Activated T-helper 1 cell treated with anti-CD3 and anti-CD28 coated beads, Interleukin-12 subunit alpha, Interleukin-12 subunit beta, Interleukin-2, Interleukin-4 antibody, amounts not matched to agents 30 ng/mL and 10 ng/mL and 1 ng/mL, durations not matched to agents 14 hours and 24 hours and 36 hours (primary cell): ENCODE measurements at regions not wholly inside any gene's neighbourhood (a gene's known extent, or its start where the extent isn't known, plus 50 kb on each side); places are given as distances from the start of the nearest gene placed in this dataset.

Source experiments
- DNase-seq: peaks from one replicate; pipeline ENCODE4 v3.0.0; 2021; ENCODE audit warnings: low spot score
- H3K27ac Mint-ChIP-seq: one replicate; pipeline ENCODE4 v1.8.0; 2021; ENCODE audit warnings: mild to moderate bottlenecking, mixed read lengths
- H3K27me3 Mint-ChIP-seq: one replicate; pipeline ENCODE4 v1.8.0; 2022; ENCODE audit warnings: mild to moderate bottlenecking, moderate library complexity, mixed read lengths; ENCODE audit not compliant: insufficient read depth
- H3K36me3 Mint-ChIP-seq: one replicate; pipeline ENCODE4 v1.8.0; 2021; ENCODE audit warnings: low read depth, mixed read lengths
- H3K4me1 Mint-ChIP-seq: one replicate; pipeline ENCODE4 v1.8.0; 2021; ENCODE audit warnings: low read depth, mixed read lengths
- H3K4me3 Mint-ChIP-seq: one replicate; pipeline ENCODE4 v1.8.0; 2021; ENCODE audit warnings: mild to moderate bottlenecking, moderate library complexity, mixed read lengths
- H3K9me3 Mint-ChIP-seq: one replicate; pipeline ENCODE4 v1.8.0; 2021; ENCODE audit warnings: mixed read lengths
- intact Hi-C: fragments of 100-400 bp; cut with micrococcal nuclease; formaldehyde crosslinking; loops from one replicate; pipeline ENCODE4 v1.15.1; 2024

GRCh38 chr3:76470285-76470684, 569.6 kb upstream of the ROBO2 start:
- DNase-seq, result no peak
- no peaks in the 10 kb centered on the region for H3K36me3 Mint-ChIP-seq
- H3K27ac Mint-ChIP-seq, result no peak overlapping the region
- peaks cover 21% of the 10 kb centered on the region for H3K9me3 Mint-ChIP-seq
- no peaks in the 10 kb centered on the region for H3K4me1 Mint-ChIP-seq
- intact Hi-C loops, result no loop called here
- H3K4me3 Mint-ChIP-seq, result no peak overlapping the region
- H3K27me3 Mint-ChIP-seq, result no peaks in the 10 kb centered on the region

- DNase-seq, result no peak
- H3K4me3 Mint-ChIP-seq, result no peak overlapping the region
- no peaks in the 10 kb centered on the region for H3K4me1 Mint-ChIP-seq
- intact Hi-C loops, result no loop called here
- H3K9me3 Mint-ChIP-seq, result peaks cover 20% of the 10 kb centered on the region
- H3K36me3 Mint-ChIP-seq, result no peaks in the 10 kb centered on the region
- no peak overlapping the region for H3K27ac Mint-ChIP-seq
- no peaks in the 10 kb centered on the region for H3K27me3 Mint-ChIP-seq
These were observed 565.3 kb upstream of the ROBO2 start for GRCh38 chr3:76474632-76475031.

DNA sequence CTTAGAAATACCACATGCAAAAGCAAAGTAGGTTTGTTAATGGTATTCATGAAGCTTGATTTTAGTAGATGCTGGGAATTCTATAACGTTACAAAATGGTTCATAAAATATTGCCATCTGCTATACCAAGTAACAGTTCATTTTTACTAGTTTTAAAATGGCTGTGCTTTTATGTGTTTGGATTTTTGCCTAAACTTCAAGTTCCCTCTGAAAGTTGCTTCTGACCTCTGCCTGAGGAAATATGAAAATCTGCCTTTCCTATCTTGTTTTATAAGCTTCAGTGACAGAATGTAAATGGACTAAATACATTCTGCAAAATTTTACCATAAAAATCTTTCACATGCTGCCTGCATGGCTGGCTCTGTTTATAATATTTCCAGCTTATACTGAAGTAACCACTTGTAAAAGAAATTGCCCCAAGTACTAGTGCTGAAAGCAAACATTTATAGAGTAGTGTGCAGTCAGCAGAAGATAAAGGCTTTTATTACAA, 560.7 kb upstream of the ROBO2 start:
- H3K4me1 Mint-ChIP-seq, result no peaks in the 10 kb centered on the region
- no peak overlapping the region for H3K27ac Mint-ChIP-seq
- peaks cover 32% of the 10 kb centered on the region for H3K9me3 Mint-ChIP-seq
- DNase-seq, result no peak
- no peaks in the 10 kb centered on the region for H3K27me3 Mint-ChIP-seq
- no peak overlapping the region for H3K4me3 Mint-ChIP-seq
- no peaks in the 10 kb centered on the region for H3K36me3 Mint-ChIP-seq
- intact Hi-C loops, result no loop called here

GRCh38 chr3:76482510-76482909, 557.4 kb upstream of the ROBO2 start:
- H3K36me3 Mint-ChIP-seq, result no peaks in the 10 kb centered on the region
- H3K27ac Mint-ChIP-seq, result no peak overlapping the region
- intact Hi-C loops, result no loop called here
- no peak overlapping the region for H3K4me3 Mint-ChIP-seq
- H3K9me3 Mint-ChIP-seq, result peaks cover 17% of the 10 kb centered on the region
- H3K4me1 Mint-ChIP-seq, result no peaks in the 10 kb centered on the region
- DNase-seq, result no peak
- H3K27me3 Mint-ChIP-seq, result no peaks in the 10 kb centered on the region

DNA sequence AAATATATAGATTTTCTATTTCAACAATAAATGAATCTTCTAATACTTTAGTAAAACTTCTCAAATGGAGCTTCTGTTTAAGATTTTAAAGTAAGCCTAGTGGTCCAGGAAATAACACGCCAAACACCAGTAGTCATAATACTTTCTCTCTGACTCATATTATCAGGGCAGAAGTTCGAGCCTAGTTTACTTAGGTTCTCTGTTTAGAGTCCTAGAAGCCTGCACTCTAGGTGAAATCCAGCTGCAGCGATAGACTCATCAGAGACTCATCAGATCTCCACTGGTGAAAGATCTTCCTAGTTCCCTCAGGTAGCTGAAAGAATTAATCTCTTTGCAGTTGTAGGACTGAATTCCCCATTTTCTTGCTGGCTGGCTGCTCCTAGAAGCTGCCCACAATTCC, 552.5 kb upstream of the ROBO2 start:
- no peak for DNase-seq
- Mint-ChIP-seq H3K27me3 (no peaks in the 10 kb centered on the region), H3K4me3 (no peak overlapping the region), H3K36me3 (no peaks in the 10 kb centered on the region), H3K4me1 (no peaks in the 10 kb centered on the region), H3K27ac (no peak overlapping the region), H3K9me3 (peaks cover 4% of the 10 kb centered on the region)
- intact Hi-C loops, result no loop called here

- DNase-seq, result no peak
- peaks cover 16% of the 10 kb centered on the region for H3K9me3 Mint-ChIP-seq
- H3K27me3 Mint-ChIP-seq, result no peaks in the 10 kb centered on the region
- no peaks in the 10 kb centered on the region for H3K4me1 Mint-ChIP-seq
- no peak overlapping the region for H3K4me3 Mint-ChIP-seq
- H3K27ac Mint-ChIP-seq, result no peak overlapping the region
- H3K36me3 Mint-ChIP-seq, result no peaks in the 10 kb centered on the region
- intact Hi-C loops, result no loop called here
These were observed 549.8 kb upstream of the ROBO2 start for GRCh38 chr3:76490064-76490463.

DNA sequence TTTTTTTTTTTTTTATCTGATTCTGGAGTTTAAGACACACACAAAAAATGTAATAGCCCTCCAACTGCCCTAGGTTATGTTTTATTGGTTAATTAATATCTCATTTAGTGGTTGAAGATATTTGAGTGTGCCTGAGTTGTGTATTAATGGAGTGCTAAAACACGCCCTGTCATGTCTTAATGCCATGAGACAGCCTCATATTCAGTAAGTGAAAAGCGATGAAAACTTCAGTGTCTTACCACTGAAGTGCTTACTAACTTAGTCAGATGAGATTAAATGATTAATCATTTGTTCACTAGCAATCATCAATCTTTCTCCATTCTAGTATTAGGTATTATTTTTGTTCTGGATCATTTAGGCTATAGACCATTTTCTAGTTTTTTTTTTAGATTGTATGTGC, 544.7 kb upstream of the ROBO2 start:
- H3K4me1 Mint-ChIP-seq, result no peaks in the 10 kb centered on the region
- no peak for DNase-seq
- no peaks in the 10 kb centered on the region for H3K27me3 Mint-ChIP-seq
- peaks cover 36% of the 10 kb centered on the region for H3K9me3 Mint-ChIP-seq
- no peak overlapping the region for H3K27ac Mint-ChIP-seq
- intact Hi-C loops, result no loop called here
- H3K36me3 Mint-ChIP-seq, result no peaks in the 10 kb centered on the region
- H3K4me3 Mint-ChIP-seq, result no peak overlapping the region

DNA sequence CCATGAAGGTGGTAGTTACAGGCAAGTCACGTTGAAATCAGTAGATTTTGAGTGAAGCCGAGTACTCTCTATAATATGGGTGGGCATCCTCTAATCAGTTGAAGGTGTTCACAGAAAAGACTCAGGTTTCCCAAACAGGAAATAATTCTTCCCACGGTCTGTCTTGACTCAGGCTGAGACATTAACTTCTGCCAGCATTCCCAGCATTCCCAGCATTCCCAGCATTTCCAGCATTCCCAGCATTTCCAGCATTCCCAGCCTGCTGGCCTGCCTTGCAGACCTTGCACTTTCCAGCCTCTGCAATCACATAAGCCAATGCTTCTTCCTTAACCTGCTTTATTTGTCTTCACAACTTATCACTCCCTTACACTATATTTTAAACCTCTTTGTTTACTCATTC, 542.3 kb upstream of the ROBO2 start:
- Mint-ChIP-seq H3K4me3 (no peak overlapping the region), H3K4me1 (no peaks in the 10 kb centered on the region), H3K27me3 (no peaks in the 10 kb centered on the region), H3K36me3 (no peaks in the 10 kb centered on the region), H3K9me3 (peaks cover 36% of the 10 kb centered on the region), H3K27ac (no peak overlapping the region)
- no peak for DNase-seq
- intact Hi-C loops, result no loop called here

DNA sequence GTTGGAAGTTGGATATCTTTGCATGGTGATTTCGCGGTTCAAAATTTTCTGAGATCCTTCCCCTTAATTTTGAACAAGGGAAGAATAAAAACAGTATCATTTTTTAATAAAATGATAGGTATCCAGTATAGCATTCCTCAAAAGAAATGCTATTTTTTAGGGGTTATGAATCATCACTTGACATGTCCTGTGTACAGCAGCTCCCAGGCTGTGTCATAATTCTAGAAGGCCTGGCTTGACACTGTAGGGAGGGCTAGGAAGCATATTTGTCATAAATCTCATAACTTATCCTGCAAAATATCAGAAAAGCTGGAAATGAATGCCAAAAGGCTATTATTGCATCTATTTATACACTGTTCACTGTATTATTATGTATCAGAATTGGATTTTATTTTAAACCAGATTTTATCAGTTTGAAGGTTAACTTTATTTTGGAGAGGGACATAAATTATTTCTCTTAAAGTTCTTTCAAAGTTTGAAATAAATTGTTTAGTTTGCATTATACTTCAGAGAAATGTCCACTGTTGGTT, 539.1 kb upstream of the ROBO2 start:
- Mint-ChIP-seq H3K9me3 (peaks cover 21% of the 10 kb centered on the region), H3K27ac (no peak overlapping the region), H3K4me1 (no peaks in the 10 kb centered on the region), H3K27me3 (no peaks in the 10 kb centered on the region), H3K4me3 (no peak overlapping the region), H3K36me3 (no peaks in the 10 kb centered on the region)
- DNase-seq, result no peak
- intact Hi-C loops, result no loop called here

DNA sequence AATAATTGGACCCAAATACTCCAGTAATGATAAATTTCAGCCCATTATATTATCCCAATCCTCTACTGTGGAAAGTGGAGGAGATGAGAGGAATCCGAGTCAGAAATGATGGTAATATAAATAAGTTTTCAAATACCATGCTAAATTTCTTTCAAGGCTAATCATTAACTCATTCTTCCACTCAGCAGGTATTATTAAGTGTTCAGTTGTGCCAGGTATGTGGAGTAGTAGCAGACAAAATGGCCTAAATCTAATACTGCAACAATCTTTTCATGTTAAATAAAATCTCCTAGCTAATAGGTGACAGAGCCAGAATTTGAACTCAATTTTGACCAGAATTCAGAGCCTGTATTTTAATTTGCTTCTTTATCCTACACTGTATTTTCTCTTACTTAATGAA, 538.6 kb upstream of the ROBO2 start:
- Mint-ChIP-seq H3K27ac (no peak overlapping the region), H3K9me3 (peaks cover 21% of the 10 kb centered on the region), H3K4me3 (no peak overlapping the region), H3K27me3 (no peaks in the 10 kb centered on the region), H3K4me1 (no peaks in the 10 kb centered on the region), H3K36me3 (no peaks in the 10 kb centered on the region)
- no peak for DNase-seq
- intact Hi-C loops, result no loop called here

GRCh38 chr3:76502076-76502475, 537.8 kb upstream of the ROBO2 start:
- no peak overlapping the region for H3K4me3 Mint-ChIP-seq
- H3K4me1 Mint-ChIP-seq, result no peaks in the 10 kb centered on the region
- peaks cover 18% of the 10 kb centered on the region for H3K9me3 Mint-ChIP-seq
- H3K27me3 Mint-ChIP-seq, result no peaks in the 10 kb centered on the region
- intact Hi-C loops, result no loop called here
- no peaks in the 10 kb centered on the region for H3K36me3 Mint-ChIP-seq
- no peak for DNase-seq
- no peak overlapping the region for H3K27ac Mint-ChIP-seq

- Mint-ChIP-seq H3K9me3 (peaks cover 6% of the 10 kb centered on the region), H3K27me3 (no peaks in the 10 kb centered on the region), H3K27ac (no peak overlapping the region), H3K36me3 (no peaks in the 10 kb centered on the region), H3K4me3 (no peak overlapping the region), H3K4me1 (no peaks in the 10 kb centered on the region)
- no peak for DNase-seq
- intact Hi-C loops, result no loop called here
These were observed 534.6 kb upstream of the ROBO2 start for GRCh38 chr3:76505202-76505845.

GRCh38 chr3:76509179-76509830, 530.6 kb upstream of the ROBO2 start:
- H3K4me3 Mint-ChIP-seq, result no peak overlapping the region
- H3K27ac Mint-ChIP-seq, result no peak overlapping the region
- H3K36me3 Mint-ChIP-seq, result no peaks in the 10 kb centered on the region
- DNase-seq, result no peak
- H3K27me3 Mint-ChIP-seq, result no peaks in the 10 kb centered on the region
- H3K9me3 Mint-ChIP-seq, result peaks cover 3% of the 10 kb centered on the region
- H3K4me1 Mint-ChIP-seq, result no peaks in the 10 kb centered on the region
- intact Hi-C loops, result no loop called here
